Kidney epithelial cell (primary cell): ENCODE measurements at regions not wholly inside any gene's neighbourhood (a gene's known extent, or its start where the extent isn't known, plus 50 kb on each side); places are given as distances from the start of the nearest gene placed in this dataset.
"Not testable (repeated sequence)": the region's sequence is repeated elsewhere in the genome, so short reads cannot be mapped to it uniquely, and the experiment has no call there.

Experiments
- DNase-seq: peaks from one replicate; pipeline ENCODE4 v3.0.0-alpha.2; 2010; ENCODE audit warnings: low read depth
- H3K27me3 ChIP-seq: 2 replicates; pipeline ENCODE4 v1.6.0; 2011; ENCODE audit warnings: low read length; ENCODE audit not compliant: control insufficient read depth, insufficient read depth
- H3K36me3 ChIP-seq: 2 replicates; pipeline ENCODE4 v1.5.1; 2011; ENCODE audit warnings: low read length; ENCODE audit not compliant: control insufficient read depth, insufficient read depth
- H3K4me3 ChIP-seq: 2 replicates; pipeline ENCODE4 v1.5.1; 2011; ENCODE audit warnings: low read depth, mild to moderate bottlenecking, control low read depth, low read length
- CTCF ChIP-seq: IDR thresholded peaks from 2 replicates; pipeline ENCODE4 v1.5.1; 2011; ENCODE audit warnings: mild to moderate bottlenecking, moderate library complexity, low read length, control low read depth, inconsistent platforms; ENCODE audit not compliant: insufficient read depth, poor library complexity, severe bottlenecking

- Histone ChIP-seq H3K27me3 (no peaks in the 10 kb centered on the region), H3K36me3 (no peaks in the 10 kb centered on the region), H3K4me3 (peak overlapping the region; percentile 10)
- DNase-seq = no peak
- peak; percentile 81 for TF ChIP-seq CTCF
These were observed 245.4 kb downstream of the MPDZ start for GRCh38 chr9:13033959-13034693.

- DNase-seq = no peak
- no peaks in the 10 kb centered on the region for H3K36me3 ChIP-seq
- H3K4me3 ChIP-seq = no peak overlapping the region
- TF ChIP-seq CTCF = no peak
- H3K27me3 ChIP-seq = no peaks in the 10 kb centered on the region
These were observed 244.8 kb downstream of the MPDZ start for GRCh38 chr9:13034694-13035002.

- no peak for DNase-seq
- no peaks in the 10 kb centered on the region for H3K27me3 ChIP-seq
- no peak for TF ChIP-seq CTCF
- H3K4me3 ChIP-seq = no peak overlapping the region
- no peaks in the 10 kb centered on the region for H3K36me3 ChIP-seq
These were observed 243.7 kb downstream of the MPDZ start for GRCh38 chr9:13035822-13036221.

- H3K4me3 ChIP-seq, DNase-seq, H3K36me3 ChIP-seq: not testable (repeated sequence)
These were observed 241.7 kb downstream of the MPDZ start for GRCh38 chr9:13037808-13038207.

GRCh38 chr9:13047827-13048587 lies 231.5 kb downstream of the MPDZ start:
- Histone ChIP-seq H3K4me3 (no peak overlapping the region), H3K27me3 (no peaks in the 10 kb centered on the region), H3K36me3 (no peaks in the 10 kb centered on the region)
- DNase-seq = no peak
- TF ChIP-seq CTCF = no peak

More at GRCh38 chr9:13037808-13038207, 241.7 kb downstream of the MPDZ start:
- H3K27me3 ChIP-seq = not testable (repeated sequence)

- no peak for DNase-seq
- TF ChIP-seq CTCF = no peak
These were observed 230.3 kb downstream of the MPDZ start for GRCh38 chr9:13049223-13049622.

More at GRCh38 chr9:13049223-13049622, 230.3 kb downstream of the MPDZ start:
- H3K4me3 ChIP-seq = no peak overlapping the region
- H3K27me3 ChIP-seq = no peaks in the 10 kb centered on the region
- H3K36me3 ChIP-seq = no peaks in the 10 kb centered on the region
